Right ventricle myocardium superior (tissue), 1 donor: ENCODE measurements at regions not wholly inside any gene's neighbourhood (a gene's known extent, or its start where the extent isn't known, plus 50 kb on each side); places are given as distances from the start of the nearest gene placed in this dataset.

ENCODE experiments used
- ATAC-seq: fragments of 200-7000 bp; cut with Tn5 transposase; one replicate; pipeline ENCODE4 v1.9.1; 2020; ENCODE audit warnings: mild to moderate bottlenecking; ENCODE audit not compliant: poor library complexity
- DNase-seq: peaks from one replicate; pipeline ENCODE4 v3.0.0-alpha.2; 2020
- intact Hi-C: fragments of 100-400 bp; cut with DNase I; formaldehyde crosslinking; loops from one replicate; pipeline ENCODE4 v1.11.2; 2022
- donor health status: DM: no; HTN: yes; CAD: no; lungs with severe emphysema.

GRCh38 chr10:20726381-20726780 is 170.7 kb downstream of the NEBL start:
- intact Hi-C loops, result no loop called here
- no peak for ATAC-seq
- no peak for DNase-seq

- no peak for ATAC-seq
- DNase-seq, result no peak
- intact Hi-C loops, result no loop called here
Measured at GRCh38 chr10:20714979-20715378, 182.1 kb downstream of the NEBL start.

GRCh38 chr10:20714518-20714917 is 182.6 kb downstream of the NEBL start:
- no peak for DNase-seq
- intact Hi-C loops, result no loop called here
- ATAC-seq, result no peak

- no peak for DNase-seq
- intact Hi-C loops, result no loop called here
- ATAC-seq, result no peak
Measured at GRCh38 chr10:20713420-20713819, 183.7 kb downstream of the NEBL start.

- intact Hi-C loops, result no loop called here
- ATAC-seq, result no peak
- DNase-seq, result no peak
Measured at GRCh38 chr10:20712774-20713173, 184.3 kb downstream of the NEBL start.

DNA sequence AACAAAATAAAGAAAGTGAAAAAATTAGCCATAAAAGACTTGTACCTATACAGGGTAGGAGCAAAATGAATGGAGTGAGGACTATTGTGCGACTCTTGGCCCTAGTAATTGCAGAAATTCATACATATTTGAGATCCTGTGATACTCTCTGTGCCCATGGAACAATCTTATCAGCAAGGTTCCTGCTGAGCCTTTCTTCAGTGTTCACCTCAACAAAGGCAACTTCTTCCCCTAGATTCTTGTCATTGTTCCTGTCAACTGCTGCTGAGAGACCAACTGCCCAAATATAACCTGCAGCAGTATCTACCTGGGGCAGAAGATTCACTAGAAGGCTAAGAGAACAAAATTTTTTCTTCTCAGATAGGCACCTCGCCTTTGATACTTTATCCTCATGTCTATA is 187.4 kb downstream of the NEBL start:
- DNase-seq (no peak), ATAC-seq (no peak)
- intact Hi-C loops, result no loop called here

DNA sequence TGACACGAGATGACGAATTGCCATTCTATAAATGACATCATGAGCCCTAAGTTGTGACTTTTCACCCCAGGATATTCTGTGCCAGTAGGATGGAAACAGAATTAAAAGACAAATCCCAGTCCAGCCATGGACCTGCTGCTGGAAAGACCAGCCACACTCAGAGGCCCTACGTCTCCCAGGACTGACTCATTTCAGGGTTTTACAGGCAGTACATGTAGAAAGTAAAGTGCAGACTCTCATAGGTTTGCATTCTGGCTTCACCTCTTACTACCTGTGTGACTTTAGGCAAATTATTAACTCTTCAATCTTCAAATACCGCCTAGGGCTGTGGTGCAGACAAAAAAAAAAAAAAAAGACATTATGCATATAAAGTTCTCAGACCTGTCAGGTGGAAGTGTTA is 188.8 kb downstream of the NEBL start:
- no peak for DNase-seq
- intact Hi-C loops, result no loop called here
- no peak for ATAC-seq

DNA sequence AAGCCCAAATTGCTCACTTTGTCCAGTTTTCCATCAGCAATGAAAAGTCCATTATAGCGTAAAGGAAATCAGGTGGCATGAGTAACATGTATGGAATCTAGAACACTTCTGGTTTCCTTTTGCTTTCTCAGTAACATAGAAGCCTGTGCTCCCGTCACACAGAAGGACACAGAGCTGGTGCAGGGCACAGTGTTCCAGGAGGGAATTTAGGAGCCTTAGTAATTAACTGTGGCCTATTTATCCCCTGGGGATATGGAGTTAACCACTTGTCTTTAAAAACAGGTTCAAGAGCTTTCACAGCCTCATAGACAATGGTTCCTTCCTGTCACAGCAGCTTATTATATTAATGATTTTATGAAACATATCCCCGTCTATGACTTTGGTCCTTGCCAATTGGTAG is 189.9 kb downstream of the NEBL start:
- no peak for ATAC-seq
- intact Hi-C loops, result no loop called here
- DNase-seq, result no peak

GRCh38 chr10:20698837-20699236 is 198.3 kb downstream of the NEBL start:
- intact Hi-C loops, result no loop called here
- no peak for ATAC-seq
- DNase-seq, result no peak

GRCh38 chr10:20694296-20694695 is 202.8 kb downstream of the NEBL start:
- intact Hi-C loops, result no loop called here
- ATAC-seq (no peak), DNase-seq (no peak)

DNA sequence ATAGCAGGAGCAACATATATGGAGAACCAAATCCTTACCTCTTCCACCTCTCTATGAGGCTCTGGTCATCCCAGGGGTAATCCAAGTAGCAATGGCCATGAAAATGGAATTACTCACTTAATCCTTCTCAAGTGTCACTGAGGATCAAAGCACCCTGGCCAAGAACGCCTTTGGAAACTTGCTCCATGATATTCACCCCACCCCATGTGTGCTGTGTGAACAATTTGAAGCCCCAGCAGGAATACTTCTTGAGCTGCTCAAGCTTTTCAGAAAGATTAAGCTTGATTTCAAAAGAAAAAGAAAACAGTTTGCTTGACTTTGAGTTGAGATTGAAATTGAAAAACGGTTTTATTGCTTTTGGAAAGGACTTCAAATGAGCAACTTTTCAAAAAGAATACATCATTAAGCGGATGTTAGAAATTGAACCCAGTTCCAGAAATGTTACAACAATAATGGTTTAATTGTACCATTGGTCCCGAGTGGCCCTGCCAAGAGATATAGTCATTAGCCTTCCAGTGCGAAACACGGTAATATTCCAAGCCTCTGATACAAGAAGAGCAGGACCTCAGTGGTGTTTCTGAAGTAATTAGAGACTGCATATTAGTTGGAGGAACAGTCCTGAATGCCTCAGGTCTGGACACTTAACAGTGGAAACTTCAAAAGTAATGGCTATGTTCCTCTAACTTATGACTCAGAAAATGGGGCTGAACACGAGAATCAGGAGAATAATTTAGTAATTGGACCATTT is 208.1 kb downstream of the NEBL start:
- no peak for DNase-seq

GRCh38 chr10:20686015-20686635 is 211.0 kb downstream of the NEBL start:
- intact Hi-C loops, result no loop called here
- DNase-seq (no peak), ATAC-seq (peak; percentile 20)

More for the DNA sequence above, 208.1 kb downstream of the NEBL start:
- ATAC-seq, result peak; percentile 41
- intact Hi-C loops, result no loop called here

- intact Hi-C loops, result no loop called here
- DNase-seq, result no peak
- ATAC-seq, result no peak
Measured at GRCh38 chr10:20685462-20685861, 211.6 kb downstream of the NEBL start.

DNA sequence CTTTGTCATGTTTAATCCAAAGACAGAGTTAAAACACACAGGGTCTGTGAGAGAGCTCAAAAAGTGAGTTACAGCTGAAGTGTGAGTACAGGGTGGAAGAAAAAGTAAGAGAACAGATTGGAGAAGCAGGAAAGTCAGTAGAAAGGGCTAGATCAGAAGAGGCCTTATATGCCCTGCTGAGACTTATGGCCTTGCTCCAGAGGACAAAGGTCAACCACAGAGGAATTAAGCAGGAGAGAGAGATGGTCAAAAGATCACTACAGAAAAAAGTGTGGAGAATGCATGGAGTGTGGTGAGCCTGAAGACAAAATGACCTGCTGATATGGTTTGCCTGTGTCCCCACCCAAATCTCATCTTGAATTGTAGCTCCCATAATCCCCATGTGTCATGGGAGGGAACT is 213.8 kb downstream of the NEBL start:
- ATAC-seq (no peak), DNase-seq (no peak)
- intact Hi-C loops, result no loop called here

DNA sequence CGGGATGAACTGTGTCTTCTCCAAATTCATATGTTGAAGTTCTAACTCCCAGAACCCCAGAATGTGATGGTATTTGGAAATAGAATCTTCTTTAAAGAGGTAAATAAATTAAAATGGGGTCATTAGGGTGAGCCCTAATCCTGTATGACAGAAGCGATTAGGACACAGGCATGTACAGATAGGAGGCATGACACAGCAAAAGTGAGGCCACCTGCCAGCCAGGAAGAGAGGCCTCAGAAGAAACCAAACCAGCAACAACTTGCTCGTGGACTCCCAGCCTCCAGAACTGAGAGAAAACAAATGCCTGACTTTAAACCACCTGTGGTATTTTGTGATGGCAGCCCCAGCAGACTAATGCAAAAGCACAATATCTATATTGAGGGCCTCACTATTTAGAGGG is 214.3 kb downstream of the NEBL start:
- intact Hi-C loops, result no loop called here
- ATAC-seq (no peak), DNase-seq (no peak)

- ATAC-seq, result no peak
- intact Hi-C loops, result no loop called here
- no peak for DNase-seq
Measured at GRCh38 chr10:20677340-20677739, 219.8 kb downstream of the NEBL start.

- intact Hi-C loops, result no loop called here
- DNase-seq, result no peak
- ATAC-seq, result no peak
Measured at GRCh38 chr10:20674926-20675325, 222.2 kb downstream of the NEBL start.

DNA sequence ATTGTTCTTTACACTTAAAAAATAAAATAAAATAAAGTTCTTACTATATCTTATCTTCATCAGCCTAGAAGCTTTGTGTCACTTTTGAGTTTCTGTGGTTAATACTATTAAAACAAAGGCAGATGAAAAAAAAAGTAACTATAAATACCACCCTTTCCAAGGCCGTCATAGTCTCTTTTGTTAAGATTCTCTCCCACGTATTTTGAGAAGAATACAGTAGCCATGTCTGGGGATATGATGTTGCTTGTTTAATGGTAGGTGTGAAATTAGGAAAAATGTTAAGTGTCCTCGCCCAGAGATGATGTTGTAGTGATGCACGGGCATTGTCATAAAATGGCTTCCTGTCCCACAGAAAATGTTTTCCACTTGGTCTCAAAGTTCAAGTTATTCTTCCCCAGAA is 223.9 kb downstream of the NEBL start:
- ATAC-seq (no peak), DNase-seq (no peak)
- intact Hi-C loops, result no loop called here

DNA sequence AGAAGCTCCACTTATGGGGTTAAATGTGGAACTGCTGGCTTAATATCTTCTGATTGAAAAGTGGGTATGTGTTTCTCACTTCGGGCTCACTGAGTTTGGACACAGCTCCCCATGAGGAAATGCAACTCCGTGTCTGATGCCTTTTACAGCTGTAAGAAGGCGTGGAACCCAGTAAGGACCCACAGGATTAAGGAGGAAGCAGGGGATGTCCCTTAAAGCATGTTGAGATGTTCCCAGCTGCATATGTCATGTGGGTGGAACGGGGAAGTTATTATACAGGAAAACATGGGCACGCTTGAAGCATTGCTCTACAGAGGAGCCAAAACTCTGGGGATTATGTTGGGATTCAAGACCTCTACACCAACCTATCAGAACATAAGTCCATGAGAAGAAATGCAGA is 224.4 kb downstream of the NEBL start:
- peak; percentile 57 for ATAC-seq
- DNase-seq, result no peak
- intact Hi-C loops, result no loop called here

GRCh38 chr10:20670579-20670978 is 226.5 kb downstream of the NEBL start:
- ATAC-seq (peak; percentile 55), DNase-seq (no peak)
- intact Hi-C loops, result no loop called here

GRCh38 chr10:20668985-20669384 is 228.1 kb downstream of the NEBL start:
- ATAC-seq (no peak), DNase-seq (no peak)
- intact Hi-C loops, result no loop called here
